ENCODE measurements at regions not wholly inside any gene's neighbourhood (a gene's known extent, or its start where the extent isn't known, plus 50 kb on each side); places are given as distances from the start of the nearest gene placed in this dataset.
"Not testable (repeated sequence)": the region's sequence is repeated elsewhere in the genome, so short reads cannot be mapped to it uniquely, and the experiment has no call there.

GRCh38 chr1:196088541-196088940 is 519.7 kb downstream of the KCNT2 start:
- DNase-seq = no peak

- no peak for DNase-seq
Observed at GRCh38 chr1:196078691-196079090, 529.5 kb downstream of the KCNT2 start.

GRCh38 chr1:196075621-196076020 is 532.6 kb downstream of the KCNT2 start:
- DNase-seq = no peak

GRCh38 chr1:196074182-196074581 is 534.1 kb downstream of the KCNT2 start:
- DNase-seq = no peak

- DNase-seq = no peak
Observed at GRCh38 chr1:196071447-196071846, 536.8 kb downstream of the KCNT2 start.

GRCh38 chr1:196070940-196071339 is 537.3 kb downstream of the KCNT2 start:
- no peak for DNase-seq

- DNase-seq = no peak
Observed at GRCh38 chr1:196063952-196064351, 544.3 kb downstream of the KCNT2 start.

GRCh38 chr1:196063294-196063693 is 544.9 kb downstream of the KCNT2 start:
- no peak for DNase-seq

GRCh38 chr1:196060539-196060938 is 547.7 kb downstream of the KCNT2 start:
- no peak for DNase-seq

- DNase-seq = no peak
Observed at GRCh38 chr1:196059210-196059609, 549.0 kb downstream of the KCNT2 start.

- DNase-seq = no peak
Observed at GRCh38 chr1:196056966-196057365, 551.3 kb downstream of the KCNT2 start.

- no peak for DNase-seq
Observed at GRCh38 chr1:196049407-196049806, 558.8 kb downstream of the KCNT2 start.

- DNase-seq = no peak
Observed at GRCh38 chr1:196043268-196043667, 565.0 kb downstream of the KCNT2 start.

GRCh38 chr1:196034080-196034706 is 574.0 kb downstream of the KCNT2 start:
- DNase-seq = no peak

GRCh38 chr1:196031387-196031786 is 576.9 kb downstream of the KCNT2 start:
- DNase-seq = not testable (repeated sequence)

- DNase-seq = no peak
Observed at GRCh38 chr1:196030455-196030854, 577.8 kb downstream of the KCNT2 start.

- DNase-seq = no peak
Observed at GRCh38 chr1:196029410-196029809, 578.8 kb downstream of the KCNT2 start.

GRCh38 chr1:196027127-196027526 is 581.1 kb downstream of the KCNT2 start:
- no peak for DNase-seq

- not testable (repeated sequence) for DNase-seq
Observed at GRCh38 chr1:196021174-196021573, 587.1 kb downstream of the KCNT2 start.

- no peak for DNase-seq
Observed at GRCh38 chr1:196009362-196009761, 598.9 kb downstream of the KCNT2 start.

GRCh38 chr1:196007763-196008162 is 600.5 kb downstream of the KCNT2 start:
- DNase-seq = no peak

GRCh38 chr1:196005426-196005825 is 602.8 kb downstream of the KCNT2 start:
- DNase-seq = no peak

GRCh38 chr1:196004388-196004787 is 603.9 kb downstream of the KCNT2 start:
- not testable (repeated sequence) for DNase-seq

- DNase-seq = no peak
Observed at GRCh38 chr1:196002906-196003305, 605.3 kb downstream of the KCNT2 start.

- not testable (repeated sequence) for DNase-seq
Observed at GRCh38 chr1:196002296-196002695, 605.9 kb downstream of the KCNT2 start.
